GM19043 (cell line): ENCODE measurements at regions not wholly inside any gene's neighbourhood (a gene's known extent, or its start where the extent isn't known, plus 50 kb on each side); places are given as distances from the start of the nearest gene placed in this dataset.
"Not testable (repeated sequence)": the region's sequence is repeated elsewhere in the genome, so short reads cannot be mapped to it uniquely, and the experiment has no call there.

Experiments used
- ATAC-seq: cut with Tn5 transposase; IDR thresholded peaks from one replicate; pipeline ENCODE4 v1.9.1; 2021; ENCODE audit warnings: low read depth; ENCODE audit not compliant: unreplicated experiment

- no peak for ATAC-seq
Measured at GRCh38 chr6:106749609-106750008, 120.2 kb downstream of the QRSL1 start.

GRCh38 chr6:106748547-106749207 lies 119.3 kb downstream of the QRSL1 start:
- no peak for ATAC-seq

DNA sequence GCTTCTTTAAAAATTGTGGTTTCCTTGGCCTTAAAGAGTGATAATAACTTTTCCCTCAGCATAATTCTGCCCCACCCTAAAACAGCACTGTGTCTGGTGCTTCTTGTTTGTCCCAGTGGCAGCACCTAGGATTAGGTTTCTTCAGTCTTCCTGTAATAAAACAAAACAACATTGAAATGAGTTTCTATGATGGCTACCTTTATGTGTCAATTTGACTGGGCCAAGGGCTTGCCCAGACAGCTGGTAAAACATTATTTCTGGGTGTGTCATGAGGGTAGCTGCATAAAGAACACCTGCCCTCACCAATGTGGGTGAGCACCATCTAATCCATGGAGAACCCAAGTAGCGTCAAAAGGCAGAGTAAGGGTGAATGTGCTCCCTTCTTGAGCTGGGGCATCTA lies 117.8 kb downstream of the QRSL1 start:
- ATAC-seq = no peak

DNA sequence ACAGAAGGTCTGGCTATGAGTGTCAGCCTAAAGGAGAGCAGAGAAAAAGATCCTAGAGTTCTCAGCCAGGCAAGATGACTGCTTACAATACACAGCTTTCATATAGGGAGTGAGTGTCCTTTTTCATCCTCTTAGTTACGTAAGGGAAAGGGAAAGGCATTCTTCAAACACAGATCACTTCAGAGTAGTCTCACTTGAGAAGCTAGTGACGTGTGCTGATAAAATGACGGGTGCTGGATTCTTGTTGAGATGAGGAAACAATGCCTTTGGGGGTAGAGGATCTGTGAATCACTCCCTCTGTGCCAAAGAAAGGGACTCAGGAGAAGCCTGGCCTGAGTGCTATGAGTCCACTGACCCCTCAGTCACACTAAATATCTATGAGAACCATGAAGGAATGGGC lies 117.3 kb downstream of the QRSL1 start:
- no peak for ATAC-seq

GRCh38 chr6:106745824-106746582 lies 116.6 kb downstream of the QRSL1 start:
- no peak for ATAC-seq

- no peak for ATAC-seq
Measured at GRCh38 chr6:106745197-106745770, 115.9 kb downstream of the QRSL1 start.

DNA sequence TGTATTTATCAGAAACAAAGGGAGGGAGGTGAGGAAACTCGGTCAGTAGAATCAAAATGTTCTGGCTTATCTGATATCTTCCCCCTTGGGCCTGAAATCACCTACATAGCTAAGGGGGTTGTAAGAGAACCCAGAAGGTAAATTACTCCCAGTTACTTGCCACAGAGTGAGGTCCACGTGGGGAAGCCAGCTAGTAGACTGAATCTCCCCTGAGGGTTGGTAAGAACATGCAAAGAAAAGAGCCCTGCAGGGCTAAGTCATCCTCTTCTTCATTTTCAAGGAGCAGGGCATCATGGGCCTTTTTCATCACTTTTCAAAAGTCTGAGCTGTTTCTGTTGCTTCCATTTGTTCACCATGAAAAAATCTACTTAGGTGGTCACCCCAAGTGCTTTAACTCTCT lies 115.4 kb downstream of the QRSL1 start:
- ATAC-seq = no peak

DNA sequence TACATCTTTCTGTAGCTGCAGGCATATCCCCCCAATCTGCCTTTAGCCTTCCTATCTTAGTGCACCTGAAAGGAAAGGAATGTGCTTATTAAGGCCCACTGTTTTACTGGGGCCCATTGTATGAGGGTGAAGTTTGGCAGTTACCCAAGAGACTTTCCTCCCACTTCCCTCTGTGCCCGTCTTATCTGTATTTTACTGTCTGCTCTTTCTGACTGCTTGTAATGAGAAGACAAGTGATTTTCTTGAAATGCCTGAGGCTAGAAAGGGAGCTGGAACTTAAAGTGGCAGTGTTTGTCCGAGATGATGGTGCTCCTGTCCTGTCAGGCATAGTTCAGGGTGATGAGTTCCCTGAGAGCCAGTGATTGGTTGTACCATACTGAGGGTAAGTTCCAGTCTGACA lies 114.7 kb downstream of the QRSL1 start:
- not testable (repeated sequence) for ATAC-seq

DNA sequence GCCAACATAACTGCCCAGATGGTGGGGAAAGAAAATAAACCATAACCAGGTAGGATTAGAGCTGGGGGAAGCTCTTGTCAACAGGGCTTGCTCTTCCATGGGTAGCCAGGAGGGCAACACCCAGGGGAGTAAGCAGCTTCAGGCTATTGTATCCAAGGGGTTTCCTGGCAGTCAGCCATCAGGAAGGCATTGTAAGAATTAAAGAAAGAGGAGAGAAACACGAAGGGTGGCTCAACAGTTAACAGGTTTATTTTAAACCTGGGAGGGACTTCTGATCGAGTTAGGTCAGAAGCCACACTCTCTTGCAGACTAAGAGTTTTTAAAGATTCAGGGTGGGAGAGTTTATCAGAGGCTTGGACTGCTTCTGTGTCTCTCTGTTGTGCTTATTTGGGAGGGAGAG lies 114.2 kb downstream of the QRSL1 start:
- no peak for ATAC-seq

GRCh38 chr6:106740287-106740686 lies 110.9 kb downstream of the QRSL1 start:
- no peak for ATAC-seq

- ATAC-seq = no peak
Measured at GRCh38 chr6:106739387-106739786, 110.0 kb downstream of the QRSL1 start.

- no peak for ATAC-seq
Measured at GRCh38 chr6:106736502-106736901, 107.1 kb downstream of the QRSL1 start.

DNA sequence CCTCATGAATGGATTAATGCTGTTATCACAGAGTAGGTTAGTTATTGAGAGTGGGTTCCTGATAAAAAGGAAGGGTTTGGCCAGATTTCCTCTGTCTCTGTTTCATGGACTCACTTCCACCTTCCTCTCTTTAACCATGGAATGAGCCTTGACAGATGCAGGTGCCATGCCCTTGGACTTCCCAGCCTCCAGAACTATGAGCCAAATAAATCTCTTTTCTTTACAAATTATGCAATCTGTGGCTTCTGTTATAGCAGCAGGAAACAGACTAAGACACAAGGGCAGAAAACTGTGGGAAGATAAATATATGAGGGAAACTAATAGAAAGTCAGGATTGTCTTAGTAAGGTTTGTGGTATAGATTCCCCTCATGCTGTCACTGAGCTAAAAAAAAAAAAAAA lies 106.5 kb downstream of the QRSL1 start:
- ATAC-seq = no peak

GRCh38 chr6:106735136-106735633 lies 105.8 kb downstream of the QRSL1 start:
- ATAC-seq = no peak

- no peak for ATAC-seq
Measured at GRCh38 chr6:106733386-106733785, 104.0 kb downstream of the QRSL1 start.

- ATAC-seq = no peak
Measured at GRCh38 chr6:106732376-106732940, 103.1 kb downstream of the QRSL1 start.

GRCh38 chr6:106731843-106732160 lies 102.4 kb downstream of the QRSL1 start:
- no peak for ATAC-seq

GRCh38 chr6:106731144-106731842 lies 101.9 kb downstream of the QRSL1 start:
- no peak for ATAC-seq

DNA sequence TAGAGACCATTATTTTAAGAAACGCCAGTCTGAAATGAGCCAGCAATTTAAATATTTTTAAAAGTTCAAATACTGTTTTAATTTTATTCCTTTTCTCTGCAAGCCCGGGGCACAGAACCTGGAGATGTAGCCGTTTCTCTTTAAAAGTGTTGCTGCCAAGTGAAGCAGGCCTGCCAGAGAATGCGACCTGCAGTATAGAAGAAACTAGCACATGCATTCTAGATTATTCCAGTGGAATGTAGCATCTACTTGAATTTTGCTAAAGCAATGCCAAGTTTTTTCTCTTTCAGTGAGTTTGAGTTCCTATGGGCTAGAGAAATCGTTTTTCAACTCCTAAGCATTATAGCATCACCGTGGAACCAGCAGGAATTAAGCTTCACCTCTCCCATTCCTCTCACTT lies 101.3 kb downstream of the QRSL1 start:
- no peak for ATAC-seq

- no peak for ATAC-seq
Measured at GRCh38 chr6:106730264-106730663, 100.9 kb downstream of the QRSL1 start.

DNA sequence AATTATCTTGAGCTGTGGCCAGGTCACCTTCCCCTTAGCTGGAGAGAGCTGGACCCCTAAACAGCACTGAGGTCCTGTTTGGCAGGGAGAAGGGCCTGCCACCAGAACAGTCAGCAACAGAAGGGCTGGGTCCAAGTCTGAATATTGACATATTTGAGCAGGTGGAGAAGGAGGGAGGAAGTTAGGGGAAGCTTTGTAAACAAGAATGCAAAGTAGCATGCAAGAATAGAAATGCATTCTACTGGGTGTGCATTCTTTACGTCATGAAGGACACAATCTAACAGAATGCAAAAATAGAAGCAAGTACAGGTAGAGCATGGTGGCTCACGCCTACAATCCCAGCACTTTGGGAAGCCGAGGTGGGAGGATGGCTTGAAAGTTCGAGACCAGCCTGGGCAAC lies 100.5 kb downstream of the QRSL1 start:
- no peak for ATAC-seq
